Embryonic facial prominence (tissue), 1 donor: ENCODE measurements at regions not wholly inside any gene's neighbourhood (a gene's known extent, or its start where the extent isn't known, plus 50 kb on each side); places are given as distances from the start of the nearest gene placed in this dataset.

Experiments used
- DNase-seq: peaks from one replicate; pipeline ENCODE4 v3.0.0-alpha.2; 2016; ENCODE audit errors: extremely low spot score

DNA sequence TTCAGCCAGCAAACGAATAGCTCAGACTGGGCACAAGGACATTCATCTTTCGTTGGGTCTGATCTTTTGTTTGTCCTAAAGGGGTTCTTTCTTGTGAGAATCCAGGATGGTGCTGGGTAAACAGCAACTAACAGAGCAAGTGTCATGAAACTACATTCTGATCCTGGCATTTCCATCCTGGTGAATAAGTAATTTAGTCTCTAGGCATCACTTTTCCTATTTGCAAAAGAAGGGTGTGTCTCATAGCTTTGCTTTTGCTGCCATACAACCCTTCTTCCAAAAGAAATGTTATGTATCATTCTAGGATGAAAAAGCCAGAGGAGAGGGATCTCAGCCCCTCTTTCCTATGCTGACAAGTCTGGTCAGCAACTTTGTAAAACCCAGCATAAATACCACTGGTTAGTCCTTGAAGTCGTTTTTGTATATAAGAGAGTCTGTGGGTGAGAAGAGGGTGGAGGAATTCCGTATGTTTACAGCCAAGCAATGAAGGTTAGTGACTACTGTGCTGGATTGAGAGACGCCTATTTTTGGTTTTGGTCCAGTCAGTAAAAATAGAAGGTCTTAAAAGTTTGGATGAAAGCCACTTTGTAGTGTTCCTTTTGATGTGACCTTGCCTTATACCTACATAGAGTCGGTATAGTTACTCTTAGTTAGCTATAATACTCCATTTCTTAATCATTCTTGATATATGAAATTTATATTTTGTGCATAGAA, 88.4 kb upstream of the SLC25A13 start:
- DNase-seq = no peak

DNA sequence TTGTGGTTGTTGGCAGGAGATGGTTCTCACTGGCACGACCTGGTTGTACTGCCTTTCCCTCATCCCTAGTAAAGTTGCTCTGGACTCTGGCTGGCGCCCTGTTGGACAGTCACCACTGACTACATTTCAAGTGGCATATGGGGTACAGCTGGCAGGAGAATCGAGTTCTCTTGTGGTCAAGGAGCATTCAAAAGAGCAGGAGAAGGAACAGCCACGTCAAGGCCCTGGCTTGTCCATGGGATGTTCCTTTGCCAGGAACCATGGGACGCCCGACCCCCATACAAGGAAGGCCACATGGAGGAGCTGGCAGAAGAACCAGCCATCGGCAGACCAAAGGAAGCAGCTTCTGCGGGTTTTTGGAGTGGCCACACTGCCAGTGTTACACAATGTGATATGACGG, 87.0 kb upstream of the SLC25A13 start:
- no peak for DNase-seq

DNA sequence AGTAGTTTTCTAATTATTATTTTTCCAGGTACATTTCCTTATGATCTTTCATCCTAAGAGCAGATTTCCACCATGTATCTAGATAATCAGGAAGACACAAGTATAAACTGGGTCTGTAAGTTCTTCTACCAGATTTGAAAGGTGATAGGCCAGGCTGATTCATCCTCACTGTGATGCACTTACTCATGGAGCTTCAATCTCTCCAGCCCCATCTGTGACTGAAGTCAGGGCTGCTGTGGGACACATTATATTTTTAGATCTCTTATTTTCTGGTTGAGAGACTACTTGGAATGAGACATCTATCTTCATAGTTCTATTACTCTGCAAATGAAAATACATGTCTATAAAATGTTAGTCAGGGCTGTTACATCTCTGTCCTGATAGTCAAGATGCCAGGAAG, 85.5 kb upstream of the SLC25A13 start:
- no peak for DNase-seq

DNA sequence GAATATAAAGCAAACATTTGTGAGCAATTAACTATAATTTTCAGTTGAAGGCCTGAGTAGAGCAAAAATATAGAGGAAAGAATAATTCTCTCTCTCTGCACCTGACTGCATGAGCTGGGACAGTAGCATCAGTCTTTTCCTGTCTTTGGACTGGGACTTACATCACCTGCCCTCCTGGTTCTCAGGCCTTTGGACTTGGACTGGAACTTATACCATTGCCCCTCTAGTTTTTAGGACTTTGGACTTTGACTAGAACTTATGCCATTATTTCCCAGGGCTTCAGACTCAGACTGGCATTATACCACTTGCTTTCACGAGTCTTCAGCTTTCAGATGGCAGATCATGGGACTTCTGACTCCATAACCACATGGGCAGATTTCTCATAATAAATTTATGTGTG, 81.0 kb upstream of the SLC25A13 start:
- DNase-seq = no peak

DNA sequence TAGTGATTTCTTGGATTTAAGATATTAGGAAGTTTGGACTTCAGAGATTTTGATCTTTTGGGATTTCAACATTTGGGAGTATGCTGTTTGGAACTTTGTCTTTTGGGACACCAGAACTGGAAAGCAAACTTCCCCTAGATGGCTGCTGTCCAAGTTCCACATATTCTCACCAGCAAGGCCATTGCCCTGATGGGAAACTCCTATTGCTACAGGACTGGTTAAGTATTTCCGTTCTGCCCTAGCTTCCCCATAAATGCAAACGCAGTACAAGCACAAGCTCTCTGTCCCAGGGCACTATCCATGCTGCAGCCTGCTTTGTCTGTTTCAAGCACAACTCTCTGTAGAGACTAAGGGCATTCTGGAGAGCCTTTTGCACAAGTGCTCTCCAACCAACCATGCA, 79.3 kb upstream of the SLC25A13 start:
- no peak for DNase-seq

DNA sequence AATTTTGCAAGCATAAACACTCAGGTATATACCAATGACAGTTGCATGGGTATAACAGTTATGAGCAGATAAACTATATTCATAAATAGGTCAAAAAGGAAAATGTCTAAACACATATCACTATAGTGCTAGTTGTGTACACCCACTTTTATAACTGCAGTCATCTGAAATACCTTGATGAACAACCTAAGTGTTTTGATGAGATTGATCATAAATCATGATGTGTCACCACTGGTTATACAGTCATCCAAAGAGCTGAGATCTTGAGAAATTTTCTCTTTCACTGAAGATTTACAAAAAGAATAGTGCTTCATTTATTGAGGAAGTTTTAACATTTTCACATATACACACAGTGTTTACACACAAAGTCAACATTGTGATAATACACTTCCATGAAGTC, 78.6 kb upstream of the SLC25A13 start:
- no peak for DNase-seq

DNA sequence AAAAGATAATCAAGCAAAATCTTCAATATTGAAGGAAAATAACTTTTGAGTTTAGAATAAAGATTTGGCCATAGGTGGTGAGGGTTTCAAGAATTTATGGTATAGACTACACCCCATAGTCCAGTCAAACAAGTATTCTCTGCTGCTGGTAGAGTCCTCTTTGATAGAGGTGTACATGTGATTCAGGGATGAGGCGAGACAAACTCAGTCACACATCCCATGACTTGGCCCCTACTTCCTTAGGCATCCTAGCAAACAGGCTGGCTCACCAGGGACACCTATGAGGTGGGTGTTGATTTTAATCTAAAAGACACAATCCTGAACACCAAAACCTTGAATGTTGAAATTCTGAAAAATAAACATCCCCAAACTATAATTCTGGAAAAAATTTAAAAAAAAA, 78.1 kb upstream of the SLC25A13 start:
- DNase-seq = no peak

DNA sequence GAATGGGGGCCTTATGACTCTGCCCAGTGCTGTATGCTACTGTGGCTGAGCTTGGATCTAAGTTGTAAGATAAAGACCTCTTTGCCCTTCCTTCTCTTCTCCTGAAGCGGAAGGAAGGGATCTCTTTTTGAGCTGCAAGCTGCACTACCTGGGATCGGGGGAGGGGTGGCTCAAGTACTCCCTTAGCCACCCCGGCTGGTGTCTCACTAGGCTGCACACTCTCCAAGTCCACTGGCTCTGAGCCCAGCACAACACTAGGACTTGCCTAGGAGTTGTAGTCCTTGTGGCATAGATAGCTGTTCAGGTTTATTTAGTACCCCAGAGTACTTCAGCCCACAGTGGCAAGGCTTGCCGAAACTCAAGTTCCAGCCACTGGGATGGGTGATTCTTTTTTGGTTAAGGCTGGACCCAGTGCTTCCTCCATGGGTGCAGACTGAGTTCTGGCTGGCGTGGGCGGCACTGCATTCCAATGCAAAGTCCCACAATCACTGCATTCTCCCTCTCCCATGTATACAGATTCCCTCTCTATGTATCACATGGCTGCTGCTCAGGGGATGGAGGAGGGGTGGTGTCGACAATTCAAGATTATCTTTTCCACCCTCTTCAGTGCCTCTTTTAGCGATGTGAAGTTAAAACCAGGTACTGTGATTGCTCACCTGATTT, 76.2 kb upstream of the SLC25A13 start:
- DNase-seq = no peak

DNA sequence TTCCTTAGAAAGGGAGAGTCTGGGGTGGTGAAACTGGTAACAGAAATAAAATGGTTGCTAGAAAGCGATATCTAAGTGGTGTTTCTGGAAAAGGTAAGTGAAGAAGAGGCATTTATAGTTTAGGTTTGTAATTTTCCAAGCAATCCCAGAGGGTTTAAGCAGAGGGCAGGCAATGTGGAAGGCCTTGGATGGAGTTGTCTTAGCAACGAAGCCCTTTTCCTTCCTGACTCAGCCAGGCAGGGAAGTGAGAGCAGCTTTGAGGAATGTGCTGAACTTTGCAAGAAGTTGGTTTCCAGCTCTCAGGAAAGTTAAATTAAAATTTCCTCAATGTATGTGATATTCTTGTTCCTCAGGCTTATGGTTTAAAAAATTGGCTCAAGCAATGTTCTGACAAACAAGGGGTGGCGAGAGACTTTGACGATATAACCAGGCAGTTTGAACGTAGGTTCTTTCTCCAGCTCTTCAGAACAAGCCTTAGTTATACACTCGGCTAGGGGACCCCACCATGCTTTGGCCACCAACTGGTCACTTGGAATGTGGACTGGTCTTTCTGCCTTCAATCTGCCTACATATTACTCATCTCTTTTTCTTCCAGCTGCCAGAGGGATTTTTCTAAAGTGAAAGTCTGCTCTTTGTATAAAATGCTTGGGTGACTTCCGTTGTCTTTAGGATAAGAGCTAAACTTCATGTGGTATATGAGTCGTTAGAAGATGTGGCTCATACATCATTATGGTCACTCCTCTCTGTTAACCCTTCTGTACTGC, 66.9 kb upstream of the SLC25A13 start:
- DNase-seq = peak; percentile 47

DNA sequence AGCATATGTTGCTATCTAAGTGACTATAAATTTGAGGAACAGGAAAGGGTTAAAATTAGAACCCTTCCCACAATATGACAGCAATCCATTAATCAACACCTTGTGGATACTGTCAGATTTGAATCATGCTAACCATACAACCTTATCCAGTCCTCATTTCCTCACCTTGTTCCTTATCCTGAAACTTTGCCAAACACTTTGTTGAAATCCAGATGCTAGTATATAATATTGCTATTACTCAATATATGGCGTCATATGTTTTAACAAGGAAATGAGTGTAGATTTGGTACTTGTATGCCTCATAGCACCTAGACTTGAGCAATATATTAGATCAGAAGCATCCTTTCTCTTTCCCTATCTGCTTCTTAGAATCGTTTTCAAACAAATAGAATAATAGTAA, 66.3 kb upstream of the SLC25A13 start:
- peak; percentile 16 for DNase-seq

DNA sequence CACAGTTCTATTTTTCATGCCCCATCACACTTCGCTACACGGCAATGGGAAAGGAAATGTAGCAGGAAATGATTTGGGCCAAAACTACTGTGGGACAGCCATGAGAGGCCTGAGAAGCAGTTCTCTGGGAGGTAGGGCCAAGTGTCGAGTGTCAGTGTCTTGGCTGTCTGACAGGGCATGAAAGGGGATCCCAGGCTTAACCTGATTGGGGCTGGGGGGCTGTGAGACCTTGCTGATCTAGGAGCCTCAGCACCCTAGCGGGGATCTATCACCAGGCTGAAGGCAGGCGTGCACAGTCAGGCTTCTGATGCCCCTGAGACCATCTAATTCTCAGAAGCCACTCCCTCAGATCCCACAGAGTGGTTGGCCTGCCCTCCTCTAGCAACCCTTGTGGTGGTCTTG, 58.2 kb upstream of the SLC25A13 start:
- no peak for DNase-seq

DNA sequence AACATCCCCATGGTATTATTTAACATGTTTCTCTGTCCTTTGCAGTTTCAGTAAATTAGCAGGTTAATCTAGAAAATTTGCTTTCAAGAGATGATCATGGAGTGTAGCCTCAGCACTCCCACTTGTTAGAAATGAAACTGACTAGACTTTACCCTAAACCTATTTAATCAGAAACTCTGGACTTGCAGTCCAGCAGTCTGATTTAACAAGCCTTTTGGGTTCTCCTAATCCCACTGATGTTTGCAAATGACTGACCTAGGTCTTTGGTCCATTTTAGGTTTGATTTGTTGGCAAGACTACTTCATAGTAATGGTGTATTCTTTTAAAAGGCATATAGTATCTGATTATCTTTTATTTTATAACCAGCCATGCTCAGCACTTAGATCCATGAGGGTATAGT, 55.5 kb upstream of the SLC25A13 start:
- DNase-seq = no peak
